ENCODE measurements at regions not wholly inside any gene's neighbourhood (a gene's known extent, or its start where the extent isn't known, plus 50 kb on each side); places are given as distances from the start of the nearest gene placed in this dataset.

DNA sequence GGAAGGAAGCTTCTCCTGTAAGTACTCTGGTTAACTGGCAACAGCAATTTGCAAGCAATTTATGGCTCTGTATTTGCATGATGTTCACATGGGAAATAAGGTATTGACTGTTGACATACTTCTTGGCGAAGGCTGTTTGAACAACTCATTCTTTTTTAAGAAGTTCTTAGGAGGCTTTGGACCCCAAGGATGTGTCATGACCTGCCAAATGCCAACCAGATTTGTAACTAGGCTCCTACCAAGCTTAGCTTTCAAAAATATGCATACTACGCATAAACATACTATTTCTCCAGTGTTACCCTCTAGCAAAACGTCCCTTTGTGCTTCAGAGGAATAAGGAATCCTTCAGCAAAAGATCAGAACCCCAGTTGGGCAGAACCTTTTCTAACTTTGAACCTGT, 165.2 kb upstream of the MSX2 start:
- TF ChIP-seq POLR2A (IDR thresholded peaks at IDR 0.05) (no peak), CTCF (IDR thresholded peaks at IDR 0.05) (no peak)

Measured in tibial nerve (tissue), 3 donors.